ENCODE measurements at regions not wholly inside any gene's neighbourhood (a gene's known extent, or its start where the extent isn't known, plus 50 kb on each side); places are given as distances from the start of the nearest gene placed in this dataset.
"Not testable (repeated sequence)": the region's sequence is repeated elsewhere in the genome, so short reads cannot be mapped to it uniquely, and the experiment has no call there.

DNA sequence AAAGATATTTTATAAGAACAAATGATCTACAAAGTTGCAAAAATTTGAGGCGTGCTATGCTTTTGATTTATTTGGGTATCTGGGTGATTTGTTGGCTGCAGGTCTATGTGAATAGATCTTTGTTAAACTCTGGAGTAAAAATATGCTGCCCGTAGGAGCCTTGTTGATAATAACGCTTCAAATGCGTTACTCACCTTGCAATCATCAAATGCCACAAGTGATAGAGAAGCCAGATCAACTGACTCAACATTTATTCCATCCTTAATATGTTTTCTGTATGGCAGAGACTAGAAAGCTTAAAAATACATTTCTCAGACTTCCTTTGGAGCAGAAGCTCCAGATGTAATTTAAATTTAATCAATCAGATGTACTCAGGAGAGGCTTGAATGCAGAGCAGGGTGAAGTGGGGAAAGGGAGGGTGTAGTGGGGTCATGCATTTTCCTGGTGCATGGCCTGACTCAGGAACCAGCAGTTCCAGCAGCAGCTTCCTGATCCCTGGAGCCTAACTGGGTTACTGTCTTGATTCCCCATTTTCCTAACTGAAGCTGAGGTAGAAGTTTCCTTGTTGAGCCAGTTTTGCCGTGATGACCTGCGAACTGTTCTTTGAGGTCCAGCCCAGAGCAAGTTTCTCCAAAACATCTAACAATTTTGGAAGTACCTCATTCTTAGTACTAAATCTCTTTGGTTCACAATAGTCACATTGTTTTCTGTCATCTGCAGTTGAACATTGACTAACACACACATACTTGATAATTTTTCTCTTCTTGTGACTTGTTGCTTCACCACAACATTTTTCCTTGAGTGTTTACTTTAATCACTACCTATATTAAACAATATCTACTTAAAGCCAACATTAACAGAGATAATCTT is 284.7 kb upstream of the CWC22 start:
- no peak for DNase-seq (ENCODE audit: low read depth)

DNA sequence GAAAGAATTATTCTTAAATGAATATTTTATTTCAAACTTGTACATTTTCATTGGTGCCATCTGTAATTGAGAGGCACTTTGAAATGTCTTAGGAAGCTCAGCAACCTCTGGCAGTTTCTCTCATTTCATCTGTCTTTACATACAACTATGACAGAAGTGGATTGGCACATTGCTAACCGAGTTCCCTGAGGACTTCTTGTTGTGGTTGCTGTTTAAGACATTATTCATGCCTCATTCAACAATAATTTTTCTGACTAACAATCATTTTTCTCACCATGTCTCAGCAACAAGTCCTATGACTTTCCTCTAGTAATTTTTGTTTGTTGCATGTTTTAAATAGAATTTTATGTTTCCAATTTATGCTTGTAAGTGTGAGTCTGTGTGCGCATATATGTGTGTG is 284.0 kb upstream of the CWC22 start:
- DNase-seq (ENCODE audit: low read depth): no peak

DNA sequence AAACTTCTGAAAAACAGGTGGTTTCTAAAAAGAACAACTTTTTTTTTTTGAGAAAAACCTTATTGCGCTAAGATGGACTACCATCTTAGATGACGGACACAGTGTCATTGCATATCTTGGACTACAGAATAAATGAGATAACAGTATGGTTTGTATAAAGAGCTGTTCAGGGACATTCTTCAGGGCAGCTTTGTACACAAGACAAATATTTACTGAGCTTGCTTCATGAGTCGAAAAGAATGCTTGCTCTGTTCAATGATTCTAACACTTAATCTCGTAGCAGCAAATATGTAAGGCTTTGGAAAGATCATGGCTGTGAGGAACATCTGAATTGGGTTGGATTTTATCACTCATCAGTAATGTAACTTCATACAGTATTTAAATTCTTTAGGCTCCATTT is 282.5 kb upstream of the CWC22 start:
- no peak for DNase-seq (ENCODE audit: low read depth)

DNA sequence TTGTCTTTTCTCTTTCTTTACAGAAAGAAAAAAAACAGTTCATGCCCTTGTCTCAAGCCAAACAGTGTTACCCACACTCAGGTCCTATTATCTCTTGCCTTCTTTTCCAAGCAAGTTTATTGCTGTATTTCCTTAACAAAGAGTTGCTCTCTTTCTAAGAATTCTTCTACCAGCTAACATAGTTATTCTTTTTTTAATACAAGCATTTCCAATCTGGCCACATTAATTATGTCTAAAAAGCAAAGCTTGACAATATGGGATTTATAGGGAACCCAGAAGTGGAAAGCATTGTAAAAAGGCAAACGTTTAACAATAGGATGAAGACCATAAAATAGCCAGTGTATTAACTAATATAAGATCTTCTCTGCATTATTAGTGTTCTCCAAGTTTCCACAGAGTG is 272.5 kb upstream of the CWC22 start:
- no peak for DNase-seq (ENCODE audit: low read depth)

DNA sequence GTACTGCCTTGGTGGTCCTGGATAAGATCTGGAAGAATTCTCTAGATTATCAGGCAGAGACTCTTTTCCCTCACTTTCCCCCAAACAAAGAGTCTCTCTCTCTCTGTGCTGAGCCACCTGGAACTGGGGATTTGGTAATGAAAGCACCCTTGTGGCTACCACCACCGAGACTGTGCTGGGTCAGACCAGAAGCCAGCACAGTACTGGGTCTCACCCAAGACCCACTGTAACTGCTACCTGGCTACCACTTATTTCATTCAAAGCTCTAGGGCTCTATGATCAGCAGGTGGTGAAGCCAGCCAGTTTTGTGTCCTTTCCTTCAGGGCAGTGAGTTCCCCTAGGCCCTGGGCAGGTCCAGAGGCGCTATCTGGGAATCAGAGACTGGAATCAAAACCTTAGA is 269.6 kb upstream of the CWC22 start:
- DNase-seq (ENCODE audit: low read depth): no peak

DNA sequence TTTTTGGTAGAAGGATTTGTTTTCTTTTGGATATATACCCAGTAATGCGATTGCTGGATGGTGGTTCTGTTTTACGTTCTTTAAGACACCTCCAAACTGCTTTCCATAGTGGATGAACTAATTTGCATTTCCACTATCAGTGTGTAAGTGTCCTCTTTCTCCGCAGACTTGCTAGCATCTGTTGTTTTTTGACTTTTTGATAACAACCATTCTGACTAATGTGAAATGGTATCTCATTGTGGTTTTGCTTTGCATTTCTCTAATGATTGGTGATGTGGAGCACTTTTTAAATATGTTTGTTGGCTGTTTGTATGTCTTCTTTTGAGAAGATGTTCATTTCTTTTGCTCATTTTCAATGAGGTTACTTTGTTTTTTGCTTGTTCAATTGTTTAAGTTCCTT is 260.9 kb upstream of the CWC22 start:
- no peak for DNase-seq (ENCODE audit: low read depth)

DNA sequence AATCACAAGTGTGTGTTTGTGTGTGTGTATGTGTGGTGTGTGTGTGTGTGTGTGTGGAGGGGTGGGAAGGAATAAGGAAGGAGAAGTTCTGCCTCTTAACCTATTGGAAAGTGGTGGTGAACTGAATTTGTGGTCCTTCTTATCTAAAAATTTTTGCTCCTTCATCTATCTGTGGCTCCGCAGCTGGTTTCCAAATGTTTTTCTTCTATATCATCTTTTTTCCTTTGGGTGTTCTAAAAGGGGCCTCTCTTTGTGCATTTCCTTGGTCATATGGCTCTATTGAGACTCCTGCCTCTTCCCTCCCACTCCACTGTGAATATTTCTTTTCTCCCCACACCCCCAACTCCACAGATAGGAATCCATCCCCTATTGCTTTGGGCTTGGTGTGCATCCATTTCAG is 254.9 kb upstream of the CWC22 start:
- no peak for DNase-seq (ENCODE audit: low read depth)

DNA sequence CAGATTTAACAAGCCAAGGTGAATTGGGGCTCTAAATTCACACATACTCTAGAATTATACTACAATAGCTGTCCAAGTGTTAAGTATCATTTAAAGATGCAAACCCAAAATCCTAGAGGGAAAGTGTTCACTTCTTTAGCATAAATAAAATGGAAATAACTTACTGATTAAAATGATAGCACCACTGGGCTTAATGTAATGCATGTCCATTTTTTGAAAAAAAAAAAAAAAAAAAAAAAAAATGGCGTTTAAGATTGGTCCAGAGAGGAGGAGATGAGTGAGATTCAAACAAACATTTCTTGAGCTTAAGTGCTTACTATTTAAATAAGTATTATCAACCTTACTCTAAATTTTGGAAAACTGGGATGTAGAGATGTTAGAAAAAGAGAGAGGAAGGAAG is 251.5 kb upstream of the CWC22 start:
- DNase-seq (ENCODE audit: low read depth): no peak

DNA sequence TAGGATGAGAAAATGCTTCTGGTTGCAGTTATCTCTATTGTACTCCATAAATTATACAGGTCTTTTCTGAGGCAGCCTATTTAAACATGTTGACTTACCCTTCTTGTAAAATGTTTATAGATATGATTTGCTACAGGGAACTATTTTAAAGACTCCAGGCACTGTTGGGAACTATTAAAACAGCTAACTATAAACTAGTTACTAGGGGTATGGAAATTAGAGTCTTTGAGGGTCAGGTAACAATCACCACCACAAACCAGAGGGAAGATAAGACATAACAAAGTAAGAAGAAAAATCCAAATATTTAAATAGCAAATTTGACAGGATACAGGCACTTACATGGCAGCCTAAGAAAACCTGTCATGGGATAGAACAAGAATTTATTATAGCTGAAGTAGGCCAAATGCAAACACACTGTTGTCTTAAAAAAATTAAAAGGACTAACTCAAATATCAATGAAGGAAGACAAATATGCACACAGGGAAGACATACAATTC is 251.0 kb upstream of the CWC22 start:
- no peak for DNase-seq (ENCODE audit: low read depth)

DNA sequence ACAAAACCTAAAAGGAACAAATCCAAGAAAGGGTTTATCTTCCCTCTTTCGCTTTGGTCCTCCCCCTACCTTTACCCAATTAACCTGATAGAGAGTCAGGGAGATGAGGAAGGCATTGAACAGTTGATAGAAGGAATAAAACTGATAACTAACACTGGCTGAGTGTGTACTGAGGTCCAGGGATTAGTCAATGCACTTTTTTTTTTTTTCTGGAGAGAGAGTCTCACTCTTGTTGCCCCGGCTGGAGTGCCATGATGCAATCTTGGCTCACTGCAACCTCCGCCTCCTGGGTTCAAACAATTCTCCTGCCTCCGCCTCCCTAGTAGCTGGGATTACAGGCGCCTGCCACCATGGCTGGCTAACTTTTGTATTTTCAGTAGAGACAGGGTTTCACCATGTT is 250.2 kb upstream of the CWC22 start:
- DNase-seq (ENCODE audit: low read depth): no peak

DNA sequence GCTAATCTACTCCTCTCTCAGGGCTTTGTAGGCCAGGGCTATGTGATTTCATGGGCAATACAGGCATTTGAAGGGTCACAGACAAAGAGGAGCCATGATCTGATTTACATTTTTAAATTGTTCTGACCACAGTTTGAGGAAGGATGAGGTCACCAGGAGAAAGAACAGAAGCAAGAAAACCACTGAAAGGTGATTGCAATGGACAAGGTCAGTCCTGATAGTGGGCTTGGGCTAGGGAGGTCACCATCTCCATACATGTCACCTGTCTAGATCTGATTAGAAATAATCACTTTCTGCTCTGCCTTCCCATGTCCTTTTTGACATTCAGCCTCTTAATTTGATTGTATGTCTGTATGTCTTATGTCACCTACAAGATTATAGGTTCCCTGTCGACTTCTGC is 248.9 kb upstream of the CWC22 start:
- DNase-seq (ENCODE audit: low read depth): no peak

DNA sequence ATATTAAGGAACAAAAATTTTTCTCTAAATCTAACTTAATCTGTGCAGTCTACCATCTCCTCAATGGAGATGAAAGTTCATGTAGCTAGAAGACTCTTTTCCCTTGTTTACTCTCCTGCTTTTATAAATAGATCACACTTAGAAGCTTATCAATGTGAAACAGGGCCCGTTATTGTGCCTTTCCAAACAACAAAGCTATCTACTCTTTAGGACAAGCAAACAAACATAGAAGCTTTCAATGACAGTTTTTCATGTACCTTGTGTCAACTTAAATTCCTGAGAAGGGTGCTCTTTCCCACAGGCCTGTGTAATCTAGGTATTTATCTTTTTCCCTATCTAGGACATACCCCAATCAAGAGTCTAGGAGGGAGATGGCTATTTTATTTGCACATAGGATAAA is 247.8 kb upstream of the CWC22 start:
- DNase-seq (ENCODE audit: low read depth): no peak

DNA sequence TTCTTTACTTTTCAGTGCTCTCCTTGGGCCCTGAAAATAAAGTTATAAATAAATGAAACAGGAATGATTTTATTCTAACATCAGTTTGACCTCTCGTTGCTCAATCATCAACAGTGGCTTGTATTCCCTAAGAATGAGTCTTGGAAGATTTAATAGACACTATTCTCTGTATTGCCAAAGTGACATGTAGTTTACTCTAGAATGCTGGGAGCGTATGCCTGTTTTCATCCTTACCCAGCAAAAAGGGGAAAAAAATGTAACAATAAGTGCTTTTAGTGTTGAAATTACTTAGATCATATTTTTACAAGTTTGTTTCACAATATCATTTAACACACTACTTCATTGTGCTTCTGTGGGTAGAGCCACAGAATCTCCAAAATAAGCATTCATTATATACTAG is 240.6 kb upstream of the CWC22 start:
- DNase-seq (ENCODE audit: low read depth): no peak

DNA sequence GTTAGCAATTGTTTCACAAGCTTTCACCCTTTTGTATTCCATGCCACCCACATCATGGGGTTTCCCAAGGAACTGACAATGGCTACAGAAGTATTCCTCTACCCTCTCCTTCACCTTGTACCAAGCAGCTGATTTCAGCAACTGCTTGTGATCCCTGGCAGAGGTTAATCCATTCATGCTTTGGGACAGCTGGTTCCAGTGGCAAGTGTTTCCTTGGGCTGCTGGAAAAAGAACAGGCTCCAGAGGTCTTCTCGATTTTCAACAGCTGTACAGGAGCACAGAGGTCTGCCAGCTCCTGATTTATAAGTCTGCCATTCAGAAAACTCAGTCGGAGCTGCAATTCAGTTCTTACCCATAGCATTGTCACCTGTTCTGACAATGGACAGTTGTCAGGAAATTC is 239.2 kb upstream of the CWC22 start:
- no peak for DNase-seq (ENCODE audit: low read depth)

DNA sequence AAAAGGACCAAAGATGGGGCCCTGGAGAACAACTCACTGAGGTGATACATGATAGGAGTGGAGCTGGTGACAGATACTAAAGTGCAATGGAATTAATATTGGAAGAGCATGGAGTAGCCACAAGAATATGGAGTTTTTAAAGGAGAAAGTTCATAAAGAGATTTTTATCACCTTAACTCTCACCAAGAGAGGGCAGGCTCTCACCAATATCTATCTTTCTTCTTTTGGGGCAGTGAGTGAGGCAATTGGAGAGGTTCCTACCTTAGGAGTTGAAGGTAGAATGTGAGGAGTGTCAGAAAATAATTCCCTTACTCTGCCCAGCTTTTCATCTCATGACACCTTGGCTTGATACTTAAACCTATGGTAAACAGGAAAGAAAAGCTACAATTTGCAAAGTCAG is 233.7 kb upstream of the CWC22 start:
- DNase-seq (ENCODE audit: low read depth): no peak

DNA sequence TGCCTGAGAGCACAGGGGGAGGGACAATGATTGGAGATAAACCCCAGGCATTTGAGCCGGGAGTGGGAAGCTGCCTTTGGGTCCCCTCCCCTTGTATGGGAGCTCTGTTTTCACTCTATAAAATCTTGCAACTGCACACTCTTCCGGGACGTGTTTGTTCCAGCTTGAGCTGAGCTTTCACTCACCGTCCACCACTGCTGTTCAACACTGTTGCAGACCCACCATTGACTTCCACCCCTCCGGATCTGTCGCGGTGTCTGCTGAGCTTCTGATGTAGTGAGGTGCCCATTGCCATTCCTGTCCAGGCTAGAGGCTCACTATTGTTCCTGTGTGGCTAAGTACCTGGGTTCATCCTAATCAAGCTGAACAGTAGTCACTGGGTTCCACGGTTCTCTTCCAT is 231.6 kb upstream of the CWC22 start:
- no peak for DNase-seq (ENCODE audit: low read depth)

DNA sequence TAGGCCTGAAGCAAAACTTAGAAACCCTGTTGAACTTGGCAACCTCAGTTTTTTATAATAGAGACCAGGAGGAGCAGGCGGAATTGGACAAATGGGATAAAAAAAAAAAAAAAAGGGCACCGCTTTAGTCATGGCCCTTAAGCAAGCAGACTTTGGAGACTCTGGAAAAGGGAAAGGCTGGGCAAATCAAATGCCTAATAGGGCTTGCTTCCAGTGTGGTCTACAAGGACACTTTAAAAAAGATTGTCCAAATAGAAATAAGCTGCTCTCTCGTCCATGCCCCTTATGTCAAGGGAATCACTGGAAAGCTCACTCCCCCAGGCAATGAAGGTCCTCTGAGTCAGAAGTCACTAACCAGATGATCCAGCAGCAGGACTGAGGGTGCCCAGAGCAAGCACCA is 229.0 kb upstream of the CWC22 start:
- not testable (repeated sequence) for DNase-seq (ENCODE audit: low read depth)

DNA sequence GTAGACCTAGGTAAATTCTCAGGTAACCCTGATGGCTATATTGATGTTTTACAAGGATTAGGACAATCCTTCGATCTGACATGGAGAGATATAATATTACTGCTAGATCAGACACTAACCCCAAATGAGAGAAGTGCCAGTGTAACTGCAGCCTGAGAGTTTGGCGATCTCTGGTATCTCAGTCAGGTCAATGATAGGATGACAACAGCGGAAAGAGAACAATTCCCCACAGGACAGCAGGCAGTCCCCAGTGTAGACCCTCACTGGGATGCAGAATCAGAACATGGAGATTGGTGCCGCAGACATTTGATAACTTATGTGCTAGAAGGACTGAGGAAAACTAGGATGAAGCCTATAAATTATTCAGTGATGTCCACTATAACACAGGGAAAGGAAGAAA is 228.4 kb upstream of the CWC22 start:
- DNase-seq (ENCODE audit: low read depth): not testable (repeated sequence)

DNA sequence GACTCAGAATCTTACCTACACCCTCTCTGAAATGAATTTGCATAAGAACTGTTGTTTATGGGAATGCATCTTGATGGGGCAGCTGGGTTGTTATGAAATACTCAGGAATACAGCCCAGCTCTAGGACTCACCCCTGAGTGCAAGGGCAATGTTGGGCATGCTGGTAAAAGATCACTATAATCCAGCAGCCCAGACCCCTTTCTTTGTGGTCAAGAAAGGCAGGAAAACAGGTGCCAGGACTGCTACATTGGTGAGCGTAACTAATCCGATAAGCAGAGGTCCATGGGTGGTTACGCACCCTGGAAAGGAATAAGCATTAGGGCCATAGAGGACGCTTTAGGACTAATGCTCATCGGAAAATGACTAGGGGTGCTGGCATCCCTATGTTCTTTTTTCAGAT is 227.9 kb upstream of the CWC22 start:
- not testable (repeated sequence) for DNase-seq (ENCODE audit: low read depth)

DNA sequence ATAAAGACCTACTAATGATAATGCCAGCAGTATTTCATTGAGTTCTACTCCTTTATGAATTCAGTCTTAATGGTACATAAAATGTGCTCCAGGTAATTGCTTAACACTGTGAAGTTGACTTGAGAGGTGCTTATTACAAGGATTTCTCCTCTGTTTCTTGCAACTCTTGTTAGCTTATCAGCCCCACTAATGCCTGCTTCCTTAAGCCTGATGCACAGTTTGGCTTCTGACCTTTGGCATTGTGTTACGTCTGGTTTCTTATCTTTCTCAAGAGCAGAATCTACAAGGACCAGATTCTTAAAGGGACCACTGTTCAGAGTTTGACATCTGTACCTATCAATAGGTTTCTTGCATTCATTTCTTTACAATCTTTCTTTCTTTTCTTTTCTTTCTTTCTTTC is 223.9 kb upstream of the CWC22 start:
- no peak for DNase-seq (ENCODE audit: low read depth)

DNA sequence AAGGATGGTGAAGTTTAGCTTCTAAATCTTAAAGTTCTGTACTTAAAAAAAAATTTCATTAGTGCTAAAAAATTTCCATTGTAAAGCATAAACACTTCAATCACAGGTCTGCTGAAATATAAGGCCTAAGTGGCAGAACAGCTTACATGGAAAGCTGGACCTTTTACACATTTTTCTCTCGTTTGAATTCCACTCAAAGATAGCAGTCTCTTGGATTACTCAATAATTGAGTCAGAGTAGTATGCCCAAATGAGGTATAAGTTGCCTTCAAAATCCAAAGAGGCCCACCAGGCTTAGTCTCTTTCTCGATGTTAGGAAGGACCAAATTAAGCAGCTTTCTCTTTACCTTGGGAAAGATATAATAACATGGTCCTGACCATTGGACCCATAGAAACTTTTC is 220.4 kb upstream of the CWC22 start:
- no peak for DNase-seq (ENCODE audit: low read depth)

DNA sequence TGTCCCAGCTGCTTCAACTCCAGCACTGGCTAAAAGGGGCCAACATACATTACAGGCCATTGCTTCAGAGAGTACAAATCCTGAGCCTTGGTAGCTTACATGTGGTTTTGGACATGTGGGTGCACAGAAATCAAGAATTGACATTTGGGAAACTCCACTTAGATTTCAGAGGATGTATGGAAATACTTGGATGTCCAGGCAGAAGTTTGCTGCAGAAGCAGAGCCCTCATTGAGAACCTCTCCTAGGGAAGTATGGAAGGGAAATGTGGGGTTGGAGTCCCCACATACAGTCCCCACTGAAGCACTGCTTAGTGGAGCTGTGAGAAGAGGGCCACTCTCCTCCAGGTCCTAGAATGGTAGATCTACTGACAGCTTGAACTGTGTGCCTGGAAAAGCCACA is 218.0 kb upstream of the CWC22 start:
- no peak for DNase-seq (ENCODE audit: low read depth)

DNA sequence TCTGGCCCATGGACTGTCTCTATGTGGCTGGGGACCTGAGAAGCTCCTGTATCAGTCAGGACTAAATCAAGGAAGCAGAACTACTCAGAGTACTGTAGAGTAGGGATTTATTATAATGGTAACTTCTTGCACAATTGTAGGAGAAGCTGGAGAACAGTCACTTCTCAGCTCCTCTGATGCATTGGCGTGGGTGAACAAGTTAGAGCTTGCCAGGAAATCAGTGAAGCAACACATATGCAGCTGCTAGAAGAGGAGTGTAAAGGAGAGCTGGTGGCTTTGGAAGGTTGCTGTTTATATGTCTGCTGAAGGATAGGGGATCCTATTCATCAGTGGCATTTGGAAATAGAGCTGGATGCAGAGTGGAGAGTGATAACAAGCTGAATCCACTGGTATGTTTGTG is 215.5 kb upstream of the CWC22 start:
- no peak for DNase-seq (ENCODE audit: low read depth)

DNA sequence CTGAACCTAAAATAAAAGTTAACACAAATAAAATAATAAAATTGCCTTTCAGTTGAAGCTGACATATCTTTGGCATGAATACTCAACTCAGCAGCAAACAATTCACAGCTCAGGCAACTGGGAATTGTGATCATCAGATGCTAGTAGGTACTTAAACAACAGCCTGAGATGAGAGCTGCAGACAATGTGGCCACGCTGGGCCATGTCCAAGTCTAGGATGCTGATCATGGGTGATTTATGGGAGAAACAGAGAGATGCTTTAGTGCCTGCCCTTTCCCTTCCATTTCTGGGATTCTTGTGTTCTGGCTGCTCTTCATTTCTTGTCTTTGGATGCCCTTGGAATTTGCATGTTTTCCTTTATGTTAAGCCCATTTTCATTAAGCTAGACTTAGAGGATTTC is 212.4 kb upstream of the CWC22 start:
- no peak for DNase-seq (ENCODE audit: low read depth)
